Astrocyte (in vitro differentiated cells and primary cell): ENCODE measurements at regions not wholly inside any gene's neighbourhood (a gene's known extent, or its start where the extent isn't known, plus 50 kb on each side); places are given as distances from the start of the nearest gene placed in this dataset.
A peak's percentile ranks its signal among the peaks of the same experiment; 100 is the strongest.

ENCODE experiments used
- DNase-seq: peaks from one replicate; pipeline ENCODE4 v3.0.0-alpha.2; 2010; ENCODE audit warnings: low read depth
- FAIRE-seq: peaks from 2 replicates; lab custom pipeline; 2011; peaks lifted over from hg19 to GRCh38; lab: Jason Lieb, UNC
- H2AFZ ChIP-seq: 2 replicates; pipeline ENCODE4 v1.6.0; 2012; ENCODE audit warnings: low read depth, low read length, inconsistent platforms
- H3K27ac ChIP-seq: 2 replicates; pipeline ENCODE4 v1.5.1; 2011; ENCODE audit warnings: low read depth, low read length, inconsistent platforms
- H3K27me3 ChIP-seq: 2 replicates; pipeline ENCODE4 v1.6.0; 2011; ENCODE audit warnings: low read length, inconsistent platforms; ENCODE audit not compliant: insufficient read depth
- H3K36me3 ChIP-seq: 2 replicates; pipeline ENCODE4 v1.5.1; 2011; ENCODE audit warnings: low read length, inconsistent platforms; ENCODE audit not compliant: insufficient read depth
- H3K4me1 ChIP-seq: 2 replicates; pipeline ENCODE4 v1.5.1; 2011; ENCODE audit warnings: low read length, inconsistent platforms; ENCODE audit not compliant: insufficient read depth
- H3K4me2 ChIP-seq: 2 replicates; pipeline ENCODE4 v1.6.0; 2012; ENCODE audit warnings: low read length, inconsistent platforms
- H3K4me3 ChIP-seq: 2 replicates; pipeline ENCODE4 v1.5.1; 2011; ENCODE audit warnings: low read depth, mild to moderate bottlenecking, low read length, inconsistent platforms; ENCODE audit not compliant: insufficient read depth
- H3K79me2 ChIP-seq: 2 replicates; pipeline ENCODE4 v1.6.0; 2012; ENCODE audit warnings: mild to moderate bottlenecking, low read length, inconsistent platforms; ENCODE audit not compliant: insufficient read depth
- H3K9ac ChIP-seq: 2 replicates; pipeline ENCODE4 v1.6.0; 2012; ENCODE audit warnings: mild to moderate bottlenecking, low read length, inconsistent platforms
- H3K9me3 ChIP-seq: 2 replicates; pipeline ENCODE4 v1.5.1; 2012; ENCODE audit warnings: low read depth, mild to moderate bottlenecking, low read length, inconsistent platforms; ENCODE audit not compliant: insufficient read depth
- H4K20me1 ChIP-seq: 2 replicates; pipeline ENCODE4 v1.6.0; 2012; ENCODE audit warnings: low read length, inconsistent platforms; ENCODE audit not compliant: insufficient read depth
- H3K27ac Mint-ChIP-seq: one replicate; pipeline ENCODE4 v1.8.0; 2021; ENCODE audit warnings: mild to moderate bottlenecking, mixed read lengths; ENCODE audit not compliant: unreplicated experiment
- H3K27me3 Mint-ChIP-seq: one replicate; pipeline ENCODE4 v1.8.0; 2021; ENCODE audit warnings: low read depth, mixed read lengths; ENCODE audit not compliant: unreplicated experiment
- H3K36me3 Mint-ChIP-seq: one replicate; pipeline ENCODE4 v1.8.0; 2021; ENCODE audit warnings: low read depth, mixed read lengths; ENCODE audit not compliant: unreplicated experiment
- H3K4me1 Mint-ChIP-seq: one replicate; pipeline ENCODE4 v1.8.0; 2021; ENCODE audit warnings: low read depth, mixed read lengths; ENCODE audit not compliant: unreplicated experiment
- H3K4me3 Mint-ChIP-seq: one replicate; pipeline ENCODE4 v1.8.0; 2021; ENCODE audit warnings: mild to moderate bottlenecking, moderate library complexity, mixed read lengths; ENCODE audit not compliant: unreplicated experiment
- H3K9me3 Mint-ChIP-seq: one replicate; pipeline ENCODE4 v1.8.0; 2021; ENCODE audit warnings: mild to moderate bottlenecking, mixed read lengths; ENCODE audit not compliant: unreplicated experiment
- CTCF ChIP-seq: IDR thresholded peaks from 2 replicates; pipeline ENCODE4 v1.5.1; 2011; ENCODE audit warnings: low read depth, mild to moderate bottlenecking, inconsistent platforms, low read length, moderate library complexity; ENCODE audit not compliant: insufficient read depth
- EZH2 ChIP-seq: IDR thresholded peaks from 2 replicates; pipeline ENCODE4 v1.6.1; 2012; ENCODE audit warnings: mild to moderate bottlenecking, low read length, inconsistent platforms; ENCODE audit not compliant: insufficient read depth

GRCh38 chr17:74045608-74046280 is 157.7 kb upstream of the RPL38 start:
- TF ChIP-seq EZH2: no peak
- TF ChIP-seq CTCF: no peak
- Mint-ChIP-seq H3K9me3 (peaks cover 3% of the 10 kb centered on the region), H3K27ac (no peak overlapping the region), H3K27me3 (peaks cover 36% of the 10 kb centered on the region), H3K36me3 (no peaks in the 10 kb centered on the region), H3K4me3 (no peak overlapping the region), H3K4me1 (peaks cover 10% of the 10 kb centered on the region)
- no peak overlapping the region for H2AFZ ChIP-seq
- H3K4me1 ChIP-seq: peaks cover 4% of the 10 kb centered on the region
- H4K20me1 ChIP-seq: no peaks in the 10 kb centered on the region
- no peaks in the 10 kb centered on the region for H3K79me2 ChIP-seq
- no peaks in the 10 kb centered on the region for H3K9me3 ChIP-seq
- no peaks in the 10 kb centered on the region for H3K27me3 ChIP-seq
- no peak overlapping the region for H3K27ac ChIP-seq
- no peak overlapping the region for H3K4me2 ChIP-seq
- no peak overlapping the region for H3K4me3 ChIP-seq
- no peak for FAIRE-seq
- no peaks in the 10 kb centered on the region for H3K36me3 ChIP-seq
- no peak for DNase-seq
- no peak overlapping the region for H3K9ac ChIP-seq

- H4K20me1 ChIP-seq: no peaks in the 10 kb centered on the region
- H2AFZ ChIP-seq: no peak overlapping the region
- H3K79me2 ChIP-seq: no peaks in the 10 kb centered on the region
- no peaks in the 10 kb centered on the region for H3K27me3 ChIP-seq
- H3K9me3 ChIP-seq: no peaks in the 10 kb centered on the region
- Mint-ChIP-seq H3K9me3 (peaks cover 3% of the 10 kb centered on the region), H3K27me3 (peaks cover 60% of the 10 kb centered on the region), H3K27ac (peak overlapping the region; percentile 18), H3K4me3 (no peak overlapping the region), H3K36me3 (no peaks in the 10 kb centered on the region), H3K4me1 (peaks cover 1% of the 10 kb centered on the region)
- no peak overlapping the region for H3K4me2 ChIP-seq
- DNase-seq: no peak
- TF ChIP-seq EZH2 (no peak), CTCF (no peak)
- H3K4me1 ChIP-seq: no peaks in the 10 kb centered on the region
- H3K36me3 ChIP-seq: no peaks in the 10 kb centered on the region
- no peak overlapping the region for H3K9ac ChIP-seq
- no peak overlapping the region for H3K4me3 ChIP-seq
- FAIRE-seq: no peak
- no peak overlapping the region for H3K27ac ChIP-seq
Measured at GRCh38 chr17:74049167-74049966, 154.1 kb upstream of the RPL38 start.

- H3K79me2 ChIP-seq: no peaks in the 10 kb centered on the region
- H3K9ac ChIP-seq: no peak overlapping the region
- H3K4me1 ChIP-seq: no peaks in the 10 kb centered on the region
- H3K27me3 ChIP-seq: no peaks in the 10 kb centered on the region
- no peak overlapping the region for H3K4me3 ChIP-seq
- no peak overlapping the region for H2AFZ ChIP-seq
- no peak for DNase-seq
- no peaks in the 10 kb centered on the region for H3K36me3 Mint-ChIP-seq
- peaks cover 64% of the 10 kb centered on the region for H3K27me3 Mint-ChIP-seq
- H3K36me3 ChIP-seq: no peaks in the 10 kb centered on the region
- H3K9me3 ChIP-seq: no peaks in the 10 kb centered on the region
- TF ChIP-seq EZH2: no peak
- TF ChIP-seq CTCF: no peak
- no peak overlapping the region for H3K27ac ChIP-seq
- FAIRE-seq: no peak
- no peak overlapping the region for H3K4me3 Mint-ChIP-seq
- H3K9me3 Mint-ChIP-seq: no peaks in the 10 kb centered on the region
- H3K4me1 Mint-ChIP-seq: peaks cover 1% of the 10 kb centered on the region
- H4K20me1 ChIP-seq: no peaks in the 10 kb centered on the region
- no peak overlapping the region for H3K4me2 ChIP-seq
- H3K27ac Mint-ChIP-seq: no peak overlapping the region
Measured at GRCh38 chr17:74049967-74050458, 153.5 kb upstream of the RPL38 start.
